Stimulated activated CD8-positive, alpha-beta memory T cell treated with anti-CD3 and anti-CD28 coated beads, Interleukin-7, amount 100 ng/mL, for 1 hour (primary cell): ENCODE measurements at regions not wholly inside any gene's neighbourhood (a gene's known extent, or its start where the extent isn't known, plus 50 kb on each side); places are given as distances from the start of the nearest gene placed in this dataset.
"Not testable (repeated sequence)": the region's sequence is repeated elsewhere in the genome, so short reads cannot be mapped to it uniquely, and the experiment has no call there.

ENCODE experiments used
- DNase-seq, 2 donors: peaks; one replicate each; pipeline ENCODE4 v3.0.0-alpha.2; 2020; ENCODE audit warnings: low read depth in 2 of 2

GRCh38 chr2:220687231-220687843 lies 884.8 kb downstream of the EPHA4 start:
- peak; percentile 14 to 41 for DNase-seq

- DNase-seq = no peak
Observed at GRCh38 chr2:220695397-220696279, 876.5 kb downstream of the EPHA4 start.

- no peak for DNase-seq
Observed at GRCh38 chr2:220696280-220696669, 875.8 kb downstream of the EPHA4 start.

- no peak for DNase-seq
Observed at GRCh38 chr2:220697011-220697410, 875.1 kb downstream of the EPHA4 start.

- no peak for DNase-seq
Observed at GRCh38 chr2:220701115-220701514, 871.0 kb downstream of the EPHA4 start.

- DNase-seq = no peak
Observed at GRCh38 chr2:220703279-220703678, 868.8 kb downstream of the EPHA4 start.

- no peak for DNase-seq
Observed at GRCh38 chr2:220704081-220704480, 868.0 kb downstream of the EPHA4 start.

GRCh38 chr2:220704810-220705209 lies 867.3 kb downstream of the EPHA4 start:
- no peak for DNase-seq

- no peak for DNase-seq
Observed at GRCh38 chr2:220705678-220706077, 866.4 kb downstream of the EPHA4 start.

- no peak for DNase-seq
Observed at GRCh38 chr2:220707261-220707660, 864.8 kb downstream of the EPHA4 start.

GRCh38 chr2:220708366-220708765 lies 863.7 kb downstream of the EPHA4 start:
- DNase-seq = no peak

GRCh38 chr2:220717283-220717682 lies 854.8 kb downstream of the EPHA4 start:
- DNase-seq = no peak

GRCh38 chr2:220736778-220737177 lies 835.3 kb downstream of the EPHA4 start:
- DNase-seq = no peak

GRCh38 chr2:220743203-220743602 lies 828.9 kb downstream of the EPHA4 start:
- DNase-seq = no peak

- DNase-seq = no peak
Observed at GRCh38 chr2:220744861-220745260, 827.2 kb downstream of the EPHA4 start.

- DNase-seq = no peak
Observed at GRCh38 chr2:220745682-220746081, 826.4 kb downstream of the EPHA4 start.

- no peak for DNase-seq
Observed at GRCh38 chr2:220747736-220748135, 824.4 kb downstream of the EPHA4 start.

- DNase-seq = no peak
Observed at GRCh38 chr2:220748875-220749479, 823.1 kb downstream of the EPHA4 start.

GRCh38 chr2:220753486-220753885 lies 818.6 kb downstream of the EPHA4 start:
- no peak for DNase-seq

GRCh38 chr2:220756653-220757052 lies 815.5 kb downstream of the EPHA4 start:
- no peak for DNase-seq

- not testable (repeated sequence) for DNase-seq
Observed at GRCh38 chr2:220758376-220758775, 813.7 kb downstream of the EPHA4 start.

- DNase-seq = no peak
Observed at GRCh38 chr2:220764171-220764570, 807.9 kb downstream of the EPHA4 start.
